BE2C (cell line): ENCODE measurements at regions not wholly inside any gene's neighbourhood (a gene's known extent, or its start where the extent isn't known, plus 50 kb on each side); places are given as distances from the start of the nearest gene placed in this dataset.

ENCODE experiments used
- DNase-seq: peaks from one replicate; pipeline ENCODE4 v3.0.0-alpha.2; 2020
- H3K27me3 ChIP-seq: fragments of 250-450 bp; sonication (Bioruptor Pico); 2 replicates; pipeline ENCODE4 v1.5.1; 2020; ENCODE audit warnings: mild to moderate bottlenecking
- H3K36me3 ChIP-seq: fragments of 250-450 bp; sonication (Bioruptor Pico); 2 replicates; pipeline ENCODE4 v1.5.1; 2020; ENCODE audit warnings: mild to moderate bottlenecking
- H3K4me1 ChIP-seq: fragments of 250-450 bp; sonication (Bioruptor Pico); 2 replicates; pipeline ENCODE4 v1.5.1; 2020
- H3K4me3 ChIP-seq: 2 replicates; pipeline ENCODE4 v1.5.1; 2011; ENCODE audit warnings: low read depth, low read length
- H3K9me3 ChIP-seq: fragments of 250-450 bp; sonication (Bioruptor Pico); 2 replicates; pipeline ENCODE4 v1.5.1; 2020
- TF ChIP-seq, protein P1 (sequence below): IDR thresholded peaks from 2 replicates; pipeline ENCODE4 v1.5.1; 2012; ENCODE audit warnings: mild to moderate bottlenecking, low read depth, low read length

DNA sequence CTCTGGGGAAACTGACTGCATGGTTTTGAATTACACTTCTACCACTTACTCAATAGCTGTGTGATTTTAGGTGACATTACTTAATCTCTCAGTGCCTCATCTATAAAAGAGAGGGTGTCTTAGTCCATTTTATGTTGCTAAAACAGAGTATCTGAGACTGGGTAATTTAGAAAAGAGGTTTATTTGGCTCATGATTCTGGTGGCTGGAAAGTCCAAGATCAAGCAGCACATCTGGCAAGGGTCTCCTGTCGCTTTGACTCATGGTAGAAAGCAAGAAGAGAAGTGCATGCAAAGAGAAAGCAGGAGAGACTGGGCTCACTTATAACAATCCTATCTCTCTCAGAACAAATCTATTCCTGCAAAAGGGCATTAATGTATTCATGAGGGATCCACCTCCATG, 132.4 kb upstream of the IRX5 start:
- TF ChIP-seq, protein P1, sequence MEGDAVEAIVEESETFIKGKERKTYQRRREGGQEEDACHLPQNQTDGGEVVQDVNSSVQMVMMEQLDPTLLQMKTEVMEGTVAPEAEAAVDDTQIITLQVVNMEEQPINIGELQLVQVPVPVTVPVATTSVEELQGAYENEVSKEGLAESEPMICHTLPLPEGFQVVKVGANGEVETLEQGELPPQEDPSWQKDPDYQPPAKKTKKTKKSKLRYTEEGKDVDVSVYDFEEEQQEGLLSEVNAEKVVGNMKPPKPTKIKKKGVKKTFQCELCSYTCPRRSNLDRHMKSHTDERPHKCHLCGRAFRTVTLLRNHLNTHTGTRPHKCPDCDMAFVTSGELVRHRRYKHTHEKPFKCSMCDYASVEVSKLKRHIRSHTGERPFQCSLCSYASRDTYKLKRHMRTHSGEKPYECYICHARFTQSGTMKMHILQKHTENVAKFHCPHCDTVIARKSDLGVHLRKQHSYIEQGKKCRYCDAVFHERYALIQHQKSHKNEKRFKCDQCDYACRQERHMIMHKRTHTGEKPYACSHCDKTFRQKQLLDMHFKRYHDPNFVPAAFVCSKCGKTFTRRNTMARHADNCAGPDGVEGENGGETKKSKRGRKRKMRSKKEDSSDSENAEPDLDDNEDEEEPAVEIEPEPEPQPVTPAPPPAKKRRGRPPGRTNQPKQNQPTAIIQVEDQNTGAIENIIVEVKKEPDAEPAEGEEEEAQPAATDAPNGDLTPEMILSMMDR: no peak
- Histone ChIP-seq H3K9me3 (no peaks in the 10 kb centered on the region), H3K4me1 (no peaks in the 10 kb centered on the region), H3K27me3 (no peaks in the 10 kb centered on the region), H3K4me3 (no peak overlapping the region), H3K36me3 (no peaks in the 10 kb centered on the region)
- DNase-seq: no peak

DNA sequence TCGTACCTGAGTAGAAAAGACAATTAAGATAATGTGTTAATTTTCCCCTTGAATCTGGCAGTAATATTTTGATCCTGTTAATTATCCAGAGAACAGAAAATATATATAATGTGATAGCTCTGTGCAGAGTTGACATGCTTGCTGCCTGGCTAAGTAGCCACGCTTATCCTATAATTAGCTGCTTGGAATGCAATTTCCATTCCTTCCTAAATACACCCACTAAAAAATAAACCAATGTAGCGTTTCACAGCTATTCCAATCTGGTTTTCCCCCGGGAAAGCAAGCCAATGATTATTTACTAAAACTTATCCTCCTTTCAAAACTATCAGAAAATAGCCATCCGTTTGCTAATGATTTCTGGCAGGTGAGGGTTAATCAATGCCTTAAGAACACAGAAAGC, 134.5 kb upstream of the IRX5 start:
- no peaks in the 10 kb centered on the region for H3K27me3 ChIP-seq
- no peaks in the 10 kb centered on the region for H3K9me3 ChIP-seq
- no peaks in the 10 kb centered on the region for H3K4me1 ChIP-seq
- no peak overlapping the region for H3K4me3 ChIP-seq
- DNase-seq: no peak
- TF ChIP-seq, protein P1: no peak
- H3K36me3 ChIP-seq: no peaks in the 10 kb centered on the region

DNA sequence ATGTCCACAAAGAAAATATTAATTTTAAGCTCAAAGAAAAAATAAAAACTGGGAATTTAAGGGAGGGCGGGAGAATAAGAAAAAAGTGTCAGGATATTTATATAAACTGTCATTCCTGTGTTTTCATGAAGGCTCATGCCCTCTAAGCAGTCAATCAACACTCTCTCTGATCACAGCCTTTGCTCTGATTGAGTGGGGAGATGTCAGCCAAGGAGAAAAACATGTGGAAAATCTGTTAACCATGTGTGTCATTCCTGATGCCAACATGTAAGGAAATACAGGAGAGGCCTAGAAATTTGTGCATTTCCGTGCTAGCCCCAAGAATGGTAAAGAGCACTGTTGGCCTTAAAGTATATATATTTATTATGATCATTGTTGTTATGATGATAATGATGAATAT, 137.9 kb upstream of the IRX5 start:
- H3K27me3 ChIP-seq: no peaks in the 10 kb centered on the region
- no peaks in the 10 kb centered on the region for H3K36me3 ChIP-seq
- no peaks in the 10 kb centered on the region for H3K4me1 ChIP-seq
- no peak overlapping the region for H3K4me3 ChIP-seq
- no peak for DNase-seq
- TF ChIP-seq, protein P1: no peak
- no peaks in the 10 kb centered on the region for H3K9me3 ChIP-seq

DNA sequence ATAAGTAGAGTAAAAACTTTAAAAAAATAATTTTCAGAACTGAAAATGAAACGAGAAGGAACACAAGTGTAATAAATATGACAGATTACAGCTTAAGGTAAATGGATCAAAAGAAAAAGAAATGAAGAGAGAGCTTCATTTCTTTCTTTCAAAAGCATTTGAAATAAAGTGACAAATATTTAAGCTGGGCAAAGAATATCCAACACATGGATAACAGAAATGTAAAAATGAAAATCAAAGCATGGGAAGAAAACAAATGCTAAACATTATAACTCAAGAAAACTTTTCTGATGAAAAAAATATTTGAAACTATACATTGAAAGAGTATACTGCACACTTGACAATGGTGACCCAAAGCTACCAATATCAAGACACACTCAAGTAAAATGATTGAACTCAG, 143.6 kb upstream of the IRX5 start:
- no peak for DNase-seq
- TF ChIP-seq, protein P1: no peak
- no peaks in the 10 kb centered on the region for H3K36me3 ChIP-seq

DNA sequence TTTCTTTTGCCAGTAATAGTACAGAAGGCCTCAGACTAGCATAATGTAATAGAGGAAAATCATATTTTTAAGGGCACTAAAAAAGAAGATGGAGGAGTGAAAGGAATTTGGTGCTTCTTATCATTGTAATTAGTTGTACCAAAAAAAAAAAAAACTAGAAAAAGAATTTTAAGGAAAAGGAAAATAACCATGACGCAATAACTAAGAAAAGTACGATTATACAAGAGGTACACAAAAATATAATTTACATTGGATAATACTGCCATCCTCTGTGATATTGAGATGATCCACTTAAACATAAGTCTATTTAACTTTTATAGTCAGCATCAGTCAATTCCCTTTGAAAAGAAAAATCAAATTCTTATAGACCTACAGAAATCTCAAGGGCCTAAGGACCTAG, 146.7 kb upstream of the IRX5 start:
- Histone ChIP-seq H3K9me3 (no peaks in the 10 kb centered on the region), H3K27me3 (no peaks in the 10 kb centered on the region; the same call in 1 of the 2 replicates), H3K4me3 (no peak overlapping the region), H3K4me1 (no peaks in the 10 kb centered on the region), H3K36me3 (no peaks in the 10 kb centered on the region)
- DNase-seq: no peak
- TF ChIP-seq, protein P1: no peak

More for the DNA sequence above, 143.6 kb upstream of the IRX5 start:
- no peaks in the 10 kb centered on the region for H3K9me3 ChIP-seq
- H3K4me1 ChIP-seq: no peaks in the 10 kb centered on the region
- H3K4me3 ChIP-seq: no peak overlapping the region
- no peaks in the 10 kb centered on the region for H3K27me3 ChIP-seq

DNA sequence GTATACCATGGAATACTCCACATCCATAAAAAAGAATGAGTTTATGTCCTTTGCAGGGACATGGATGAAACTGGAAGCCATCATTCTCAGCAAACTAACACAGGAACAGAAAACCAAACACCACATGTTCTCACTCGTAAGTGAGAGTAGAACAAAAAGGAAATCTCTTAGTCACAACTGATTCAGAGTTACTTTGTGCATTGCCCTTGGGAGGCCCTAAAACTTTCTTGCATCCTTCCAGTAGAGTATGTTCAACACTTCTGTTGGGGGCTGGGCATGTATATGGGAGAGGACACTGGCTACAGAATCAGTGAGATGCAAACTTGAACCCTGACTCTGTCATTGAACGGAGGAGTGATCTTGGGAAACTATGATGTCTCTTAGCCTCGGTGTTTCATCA, 147.4 kb upstream of the IRX5 start:
- no peaks in the 10 kb centered on the region for H3K4me1 ChIP-seq
- H3K36me3 ChIP-seq: no peaks in the 10 kb centered on the region
- H3K27me3 ChIP-seq: no peaks in the 10 kb centered on the region; the same call in 1 of the 2 replicates
- DNase-seq: no peak
- no peak overlapping the region for H3K4me3 ChIP-seq
- H3K9me3 ChIP-seq: no peaks in the 10 kb centered on the region
- TF ChIP-seq, protein P1: no peak
